Activated B cell treated with CpG ODN at 0.5 μM for 24 hours (primary cell): ENCODE measurements at regions not wholly inside any gene's neighbourhood (a gene's known extent, or its start where the extent isn't known, plus 50 kb on each side); places are given as distances from the start of the nearest gene placed in this dataset.

Source experiments
- ATAC-seq: fragments of 200-7000 bp; cut with Tn5 transposase; one replicate; pipeline ENCODE4 v1.10.0; 2021; ENCODE audit warnings: low read depth, mild to moderate bottlenecking, moderate library complexity
- CTCF ChIA-PET: fragments of 350-600 bp; sonication (Branson Sonifier 250); formaldehyde crosslinking; loops from one replicate; lab custom pipeline; 2021; ENCODE audit warnings: antibody characterized with exemption; lab: Charles Lee
- POLR2A ChIA-PET: fragments of 350-600 bp; sonication (Branson Sonifier 250); formaldehyde crosslinking; loops from one replicate; lab custom pipeline; 2021; ENCODE audit warnings: antibody characterized with exemption; lab: Charles Lee
- DNase-seq: peaks from one replicate; pipeline ENCODE4 v3.0.0; 2022
- H3K27ac Mint-ChIP-seq: one replicate; pipeline ENCODE4 v1.8.0; 2020; ENCODE audit warnings: mixed read lengths
- H3K27me3 Mint-ChIP-seq: one replicate; pipeline ENCODE4 v1.8.0; 2021; ENCODE audit warnings: mixed read lengths
- H3K36me3 Mint-ChIP-seq: one replicate; pipeline ENCODE4 v1.8.0; 2021; ENCODE audit warnings: low read depth, mixed read lengths
- H3K4me1 Mint-ChIP-seq: one replicate; pipeline ENCODE4 v1.8.0; 2021; ENCODE audit warnings: mixed read lengths
- H3K4me3 Mint-ChIP-seq: one replicate; pipeline ENCODE4 v1.8.0; 2020; ENCODE audit warnings: mild to moderate bottlenecking, mixed read lengths
- H3K9me3 Mint-ChIP-seq: one replicate; pipeline ENCODE4 v1.8.0; 2020; ENCODE audit warnings: mixed read lengths
- intact Hi-C: fragments of 100-400 bp; cut with micrococcal nuclease; formaldehyde crosslinking; loops from one replicate; pipeline ENCODE4 v1.15.1; 2024
- TF ChIP-seq, protein P1 (sequence below): fragments of 200-600 bp; IDR thresholded peaks from one replicate; pipeline ENCODE4 v1.8.0; 2022; ENCODE audit warnings: antibody characterized with exemption, mild to moderate bottlenecking

GRCh38 chrX:120001787-120002186 lies 58.2 kb upstream of the NKAP start:
- H3K9me3 Mint-ChIP-seq = no peaks in the 10 kb centered on the region
- no peak for DNase-seq
- H3K36me3 Mint-ChIP-seq = no peaks in the 10 kb centered on the region
- peaks cover 26% of the 10 kb centered on the region for H3K27me3 Mint-ChIP-seq
- ChIA-PET POLR2A (no interaction called here), CTCF (no interaction called here)
- H3K27ac Mint-ChIP-seq = no peak overlapping the region
- ATAC-seq = no peak
- H3K4me1 Mint-ChIP-seq = peaks cover 26% of the 10 kb centered on the region
- H3K4me3 Mint-ChIP-seq = no peak overlapping the region
- intact Hi-C loops = no loop called here
- TF ChIP-seq, protein P1, sequence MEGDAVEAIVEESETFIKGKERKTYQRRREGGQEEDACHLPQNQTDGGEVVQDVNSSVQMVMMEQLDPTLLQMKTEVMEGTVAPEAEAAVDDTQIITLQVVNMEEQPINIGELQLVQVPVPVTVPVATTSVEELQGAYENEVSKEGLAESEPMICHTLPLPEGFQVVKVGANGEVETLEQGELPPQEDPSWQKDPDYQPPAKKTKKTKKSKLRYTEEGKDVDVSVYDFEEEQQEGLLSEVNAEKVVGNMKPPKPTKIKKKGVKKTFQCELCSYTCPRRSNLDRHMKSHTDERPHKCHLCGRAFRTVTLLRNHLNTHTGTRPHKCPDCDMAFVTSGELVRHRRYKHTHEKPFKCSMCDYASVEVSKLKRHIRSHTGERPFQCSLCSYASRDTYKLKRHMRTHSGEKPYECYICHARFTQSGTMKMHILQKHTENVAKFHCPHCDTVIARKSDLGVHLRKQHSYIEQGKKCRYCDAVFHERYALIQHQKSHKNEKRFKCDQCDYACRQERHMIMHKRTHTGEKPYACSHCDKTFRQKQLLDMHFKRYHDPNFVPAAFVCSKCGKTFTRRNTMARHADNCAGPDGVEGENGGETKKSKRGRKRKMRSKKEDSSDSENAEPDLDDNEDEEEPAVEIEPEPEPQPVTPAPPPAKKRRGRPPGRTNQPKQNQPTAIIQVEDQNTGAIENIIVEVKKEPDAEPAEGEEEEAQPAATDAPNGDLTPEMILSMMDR = no peak

GRCh38 chrX:120000490-120001246 lies 57.1 kb upstream of the NKAP start:
- no peak overlapping the region for H3K27ac Mint-ChIP-seq
- no peaks in the 10 kb centered on the region for H3K36me3 Mint-ChIP-seq
- H3K27me3 Mint-ChIP-seq = peaks cover 34% of the 10 kb centered on the region
- POLR2A ChIA-PET = no interaction called here
- CTCF ChIA-PET = no interaction called here
- intact Hi-C loops = no loop called here
- DNase-seq (no peak), ATAC-seq (no peak)
- H3K9me3 Mint-ChIP-seq = no peaks in the 10 kb centered on the region
- TF ChIP-seq, protein P1 = no peak
- peaks cover 26% of the 10 kb centered on the region for H3K4me1 Mint-ChIP-seq
- peak overlapping the region; percentile 53 for H3K4me3 Mint-ChIP-seq

DNA sequence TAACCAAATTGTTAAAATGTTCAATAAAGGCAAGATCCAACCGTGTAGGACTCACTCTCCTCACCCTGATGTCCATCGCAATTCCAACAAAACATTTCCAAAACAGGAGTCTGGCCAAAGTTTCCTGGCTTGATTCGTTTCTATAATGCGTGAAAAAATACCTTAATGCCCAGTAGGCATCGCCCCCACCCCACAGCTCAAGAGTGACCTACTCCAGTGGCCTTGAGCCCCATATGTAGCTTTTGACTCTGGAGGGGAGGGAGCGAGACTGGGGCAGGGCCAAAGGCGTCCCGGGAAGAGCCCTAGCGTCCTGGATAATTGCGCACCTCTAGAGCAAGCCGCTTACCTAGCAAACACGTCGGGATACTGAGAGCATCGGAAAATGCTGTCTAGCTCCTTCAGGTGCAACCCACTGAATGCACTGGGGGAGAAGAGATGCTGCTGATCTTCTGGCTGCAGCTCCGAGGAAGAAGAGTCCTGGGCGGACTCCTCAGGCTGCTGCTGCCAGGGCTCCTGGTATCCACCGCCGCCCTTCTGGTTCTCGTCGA lies 55.6 kb upstream of the NKAP start:
- no peak for DNase-seq
- CTCF ChIA-PET = no interaction called here

GRCh38 chrX:119997570-119997969 lies 54.0 kb upstream of the NKAP start:
- TF ChIP-seq, protein P1 = no peak
- DNase-seq (no peak), ATAC-seq (no peak)
- Mint-ChIP-seq H3K4me1 (peaks cover 26% of the 10 kb centered on the region), H3K36me3 (no peaks in the 10 kb centered on the region), H3K9me3 (no peaks in the 10 kb centered on the region), H3K4me3 (no peak overlapping the region), H3K27me3 (peaks cover 48% of the 10 kb centered on the region), H3K27ac (no peak overlapping the region)
- CTCF ChIA-PET = no interaction called here
- POLR2A ChIA-PET = no interaction called here
- intact Hi-C loops = no loop called here

More for the DNA sequence above, 55.6 kb upstream of the NKAP start:
- no peak for ATAC-seq
- Mint-ChIP-seq H3K4me1 (peaks cover 26% of the 10 kb centered on the region), H3K36me3 (no peaks in the 10 kb centered on the region), H3K27me3 (peaks cover 42% of the 10 kb centered on the region), H3K4me3 (no peak overlapping the region), H3K27ac (no peak overlapping the region), H3K9me3 (no peaks in the 10 kb centered on the region)
- TF ChIP-seq, protein P1 = no peak
- POLR2A ChIA-PET = no interaction called here
- intact Hi-C loops = no loop called here

GRCh38 chrX:119996600-119997524 lies 53.3 kb upstream of the NKAP start:
- H3K27me3 Mint-ChIP-seq = peaks cover 47% of the 10 kb centered on the region
- DNase-seq (no peak), ATAC-seq (no peak)
- ChIA-PET CTCF (no interaction called here), POLR2A (no interaction called here)
- H3K9me3 Mint-ChIP-seq = no peaks in the 10 kb centered on the region
- no peak overlapping the region for H3K4me3 Mint-ChIP-seq
- no peak overlapping the region for H3K27ac Mint-ChIP-seq
- intact Hi-C loops = no loop called here
- TF ChIP-seq, protein P1 = no peak
- peaks cover 31% of the 10 kb centered on the region for H3K4me1 Mint-ChIP-seq
- no peaks in the 10 kb centered on the region for H3K36me3 Mint-ChIP-seq
